Activated CD4-positive, alpha-beta T cell treated with anti-CD3 and anti-CD28 coated beads, Interleukin-2, amount 50 U/mL, for 4 hours (primary cell): ENCODE measurements at regions not wholly inside any gene's neighbourhood (a gene's known extent, or its start where the extent isn't known, plus 50 kb on each side); places are given as distances from the start of the nearest gene placed in this dataset.
"Not testable (repeated sequence)": the region's sequence is repeated elsewhere in the genome, so short reads cannot be mapped to it uniquely, and the experiment has no call there.

Experiments used
- DNase-seq, 2 experiments: peaks; one replicate each; pipeline ENCODE4 v3.0.0-alpha.2; 2020

DNA sequence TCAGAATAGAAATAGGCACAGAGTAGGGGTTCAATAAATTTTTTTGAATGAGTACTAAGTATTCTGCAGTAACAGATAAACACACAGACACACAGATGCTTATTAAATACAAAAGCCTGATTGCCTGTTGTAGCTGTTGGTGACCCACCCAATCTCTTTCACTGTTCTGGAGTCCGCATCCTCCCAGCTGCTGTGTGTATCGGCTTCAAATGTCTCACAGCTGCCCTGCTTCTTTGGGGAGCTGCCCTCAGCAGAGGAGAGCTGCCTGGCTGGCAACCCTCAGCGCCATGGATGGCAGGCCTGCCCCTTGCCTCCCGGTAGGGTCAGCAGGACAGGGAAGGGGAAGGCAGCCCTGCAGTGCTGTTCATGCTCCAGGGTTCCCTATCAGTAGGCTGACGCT lies 50.5 kb upstream of the PRNP start:
- DNase-seq, result no peak

DNA sequence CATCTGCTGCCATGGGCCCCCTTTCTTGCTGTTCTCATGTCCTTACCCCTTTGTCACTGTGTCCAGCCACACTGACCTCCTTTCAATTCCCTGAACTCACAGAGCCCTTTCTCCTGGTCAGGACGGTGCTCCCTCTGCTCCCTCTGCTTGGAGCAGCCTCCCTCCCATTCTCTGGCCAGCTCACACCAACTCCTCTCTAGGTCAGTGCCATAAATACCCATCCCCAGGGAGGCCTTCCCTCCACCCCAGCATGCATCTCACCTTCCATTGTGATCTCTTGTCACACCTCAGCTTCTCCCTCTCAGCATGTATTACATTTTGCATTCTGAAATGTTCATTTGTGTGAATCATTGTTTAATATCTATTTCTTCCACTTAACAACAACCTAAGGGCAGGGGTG lies 50.9 kb upstream of the PRNP start:
- no peak for DNase-seq

DNA sequence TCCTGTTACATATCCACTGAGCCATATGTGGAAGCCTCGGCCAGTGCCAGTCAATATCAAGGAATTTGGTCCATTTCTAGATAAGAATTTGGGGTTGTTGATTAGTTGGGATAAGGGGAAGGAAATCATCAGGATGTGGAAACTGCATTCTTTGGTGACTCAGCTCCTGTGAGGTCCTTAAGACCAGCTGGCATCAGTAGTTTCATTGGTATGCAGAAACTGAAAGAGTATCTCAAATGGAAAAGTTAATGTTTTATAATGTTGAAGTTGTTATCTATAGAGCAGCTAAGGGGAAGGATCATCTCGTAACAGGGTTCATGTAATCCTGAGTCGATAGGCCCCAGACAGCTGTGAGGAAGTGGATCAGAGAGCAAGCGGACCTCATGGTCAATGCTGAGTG lies 52.5 kb upstream of the PRNP start:
- no peak for DNase-seq

DNA sequence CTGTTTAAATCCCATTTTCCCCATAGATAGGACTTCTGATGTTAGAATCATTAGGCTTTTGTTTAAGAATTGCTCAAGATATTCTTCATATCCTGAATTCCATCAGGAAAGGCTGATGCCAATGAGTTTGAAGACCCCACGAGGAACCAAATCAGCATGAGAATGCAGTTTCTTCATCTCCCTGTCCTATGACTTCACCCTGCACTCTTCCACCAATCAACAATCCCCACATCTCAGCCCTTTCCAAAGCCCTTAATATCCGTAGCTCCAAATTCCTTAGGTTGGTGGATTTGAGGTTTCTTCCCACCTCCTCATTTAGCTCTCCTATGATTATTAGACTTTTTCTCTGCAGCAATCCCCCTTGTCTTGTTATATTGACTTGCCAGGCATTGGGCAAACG lies 52.9 kb upstream of the PRNP start:
- DNase-seq, result no peak

DNA sequence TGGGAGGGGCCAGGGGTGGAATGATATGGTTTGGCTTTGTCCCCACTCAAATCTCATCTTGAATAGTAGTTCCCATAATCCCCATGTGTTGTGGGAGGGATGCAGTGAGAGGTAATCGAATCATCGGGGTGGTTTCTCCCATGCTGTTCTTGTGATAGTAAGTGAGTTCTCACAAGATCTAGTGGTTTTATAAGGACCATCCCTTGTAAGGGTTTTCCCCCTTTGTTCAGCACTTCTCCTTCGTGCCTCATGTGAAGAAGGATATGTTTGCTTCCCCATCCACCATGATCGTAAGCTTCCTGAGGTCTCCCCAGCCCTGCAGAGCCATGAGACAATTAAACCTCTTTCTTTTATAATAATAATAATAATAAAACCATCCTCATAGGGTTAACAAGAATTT lies 53.4 kb upstream of the PRNP start:
- no peak for DNase-seq

DNA sequence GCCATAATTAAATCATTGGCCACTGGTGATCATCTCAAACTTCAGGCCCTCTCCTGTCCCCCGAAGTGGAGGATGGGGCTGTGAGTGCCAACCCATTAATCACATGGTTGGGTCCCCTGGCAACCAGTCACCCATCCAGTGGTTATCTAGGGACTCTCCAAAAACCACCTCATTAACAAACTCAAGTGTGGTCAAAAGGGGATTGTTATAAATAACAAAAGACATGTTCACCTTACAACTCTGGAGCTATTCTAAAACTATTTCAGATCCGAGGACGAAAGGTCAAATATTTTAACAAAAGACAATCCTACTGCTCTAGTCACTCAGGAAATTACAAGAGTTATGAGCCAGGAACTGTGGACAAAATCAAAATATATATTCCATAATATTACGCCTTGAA lies 60.0 kb upstream of the PRNP start:
- no peak for DNase-seq

DNA sequence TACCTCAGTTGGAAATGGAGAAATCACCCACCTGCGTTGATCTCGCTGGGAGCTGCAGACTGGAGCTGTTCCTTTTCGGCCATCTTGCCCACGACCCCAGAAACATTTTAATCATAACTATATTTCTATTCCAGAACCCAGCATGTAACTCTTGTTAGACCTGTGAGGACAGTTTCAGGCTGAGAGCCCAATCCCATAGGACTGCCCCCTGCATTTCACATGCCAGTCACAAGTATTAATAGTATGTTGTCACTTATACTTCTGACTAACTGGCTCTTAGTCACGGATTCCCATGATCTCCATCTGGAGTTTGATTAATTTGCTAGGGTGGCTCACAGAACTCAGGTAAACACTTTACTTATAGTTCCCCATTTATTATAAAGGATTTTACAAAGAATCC lies 60.6 kb upstream of the PRNP start:
- DNase-seq, result no peak

DNA sequence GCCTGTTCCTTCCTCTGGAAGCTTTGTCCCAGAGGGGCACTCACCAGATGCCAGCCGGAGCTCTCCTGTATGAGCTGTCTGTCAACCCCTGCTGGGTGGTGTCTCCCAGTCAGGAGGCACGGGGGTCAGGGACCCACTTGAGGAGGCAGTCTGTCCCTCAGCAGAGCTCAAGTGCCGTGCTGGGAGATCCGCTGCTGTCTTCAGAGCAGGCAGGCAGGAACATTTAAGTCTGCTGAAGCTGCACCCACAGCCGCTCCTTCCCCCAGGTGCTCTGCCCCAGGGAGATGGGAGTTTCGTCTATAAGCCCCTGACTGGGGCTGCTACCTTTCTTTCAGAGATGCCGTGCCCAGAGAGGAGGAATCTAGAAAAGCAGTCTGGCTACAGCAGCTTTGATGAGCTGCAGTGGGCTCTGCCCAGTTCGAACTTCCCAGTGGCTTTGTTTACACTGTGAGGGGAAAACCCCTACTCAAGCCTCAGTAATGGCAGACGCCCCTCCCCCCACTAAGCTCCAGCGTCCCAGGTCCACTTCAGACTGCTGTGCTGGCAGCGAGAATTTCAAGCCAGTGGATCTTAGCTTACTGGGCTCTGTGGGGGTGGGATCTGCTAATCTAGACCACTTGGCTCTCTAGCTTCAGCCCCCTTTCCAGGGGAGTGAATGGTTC lies 61.5 kb upstream of the PRNP start:
- DNase-seq, result not testable (repeated sequence)

DNA sequence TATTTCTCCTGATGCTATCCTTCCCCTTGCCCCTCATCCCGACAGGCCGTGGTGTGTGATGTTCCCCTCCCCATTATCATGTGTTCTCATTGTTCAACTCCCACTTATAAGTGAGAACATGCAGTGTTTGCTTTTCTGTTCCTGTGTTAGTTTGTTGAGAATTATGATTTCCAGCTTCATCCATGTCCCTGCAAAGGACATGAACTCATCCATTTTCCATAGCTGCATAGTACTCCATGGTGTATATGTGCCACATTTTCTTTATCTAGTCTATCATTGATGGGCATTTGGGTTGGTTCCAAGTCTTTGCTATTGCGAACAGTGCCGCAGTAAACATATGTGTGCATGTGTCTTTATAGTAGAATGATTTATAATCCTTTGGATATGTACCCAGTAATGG lies 67.1 kb upstream of the PRNP start:
- not testable (repeated sequence) for DNase-seq

DNA sequence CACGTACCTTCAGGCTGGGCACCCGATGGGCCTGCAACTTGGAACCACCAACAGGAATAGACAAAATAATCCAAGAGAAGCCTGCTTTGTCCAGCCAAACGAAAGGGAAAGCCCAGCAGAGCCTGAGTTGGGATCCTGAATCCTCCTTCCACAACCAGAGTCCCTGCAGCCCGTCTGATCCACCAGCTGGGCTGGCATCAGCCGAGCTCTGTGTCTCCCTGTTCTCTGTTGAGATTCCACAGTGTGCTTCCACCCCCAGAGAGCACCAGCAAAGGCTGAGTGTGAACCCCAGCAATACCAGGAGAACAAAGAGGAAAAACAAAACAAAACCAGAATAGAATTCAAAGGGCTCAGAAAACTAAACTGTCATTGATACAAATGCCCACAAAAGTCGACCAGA lies 68.8 kb upstream of the PRNP start:
- no peak for DNase-seq

DNA sequence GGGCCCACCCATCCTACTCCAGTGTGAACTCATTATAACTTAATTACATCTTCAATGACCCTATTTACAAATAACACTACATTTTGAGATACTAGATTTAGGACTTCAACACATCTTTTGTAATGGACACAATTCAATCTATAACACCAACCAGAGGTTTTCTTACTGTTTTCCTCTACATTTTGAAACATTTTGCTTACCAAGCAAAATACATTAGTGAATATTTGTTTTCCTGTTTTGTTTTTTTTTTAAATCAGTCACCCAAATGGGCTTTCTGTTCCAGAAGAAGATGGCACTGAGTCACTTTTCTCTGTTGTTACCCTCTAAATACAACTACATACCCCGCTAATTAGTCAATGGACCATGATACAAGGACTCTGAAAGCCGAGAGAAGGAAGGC lies 69.2 kb upstream of the PRNP start:
- DNase-seq, result no peak

DNA sequence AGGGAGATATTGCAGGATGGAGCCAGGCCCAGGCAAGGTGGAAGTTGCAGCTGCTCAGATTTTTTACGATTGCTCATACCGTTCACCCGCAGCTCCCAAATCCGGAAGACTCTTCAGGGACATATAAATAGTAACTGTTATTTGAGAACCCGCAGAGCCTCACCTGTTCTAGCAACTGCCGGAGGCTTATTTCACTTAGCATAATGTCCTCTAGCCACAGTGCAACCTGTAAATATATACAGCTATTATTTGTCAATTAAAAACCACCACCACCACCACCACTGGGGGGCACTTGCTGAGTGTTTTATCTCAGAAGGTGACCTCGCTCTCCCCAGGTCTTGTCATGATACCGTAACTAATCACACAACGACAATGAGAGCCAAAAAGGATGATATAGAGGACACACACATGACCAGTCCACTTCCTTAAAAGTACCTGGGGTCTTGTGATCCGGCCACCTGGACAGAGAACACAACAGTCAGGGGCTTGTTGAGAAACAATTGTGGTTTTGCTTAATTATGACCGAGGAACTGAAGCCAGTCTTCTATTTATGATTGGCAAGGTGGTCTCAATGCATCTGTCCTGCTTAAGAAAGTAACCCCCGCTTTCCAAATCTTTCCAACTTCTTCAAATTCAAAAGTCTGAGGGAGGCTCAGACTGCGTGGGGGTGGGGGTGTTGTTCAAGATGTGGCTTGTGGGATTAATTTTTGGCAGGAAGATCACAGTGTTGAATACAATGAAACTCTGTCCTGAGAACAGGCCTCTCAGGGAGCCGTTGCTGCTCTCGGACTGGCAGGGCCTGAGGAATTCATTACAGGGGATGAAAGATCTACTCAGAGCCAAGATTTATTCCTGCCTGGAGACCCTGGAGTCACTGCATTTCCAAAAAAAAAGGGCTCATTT lies 72.3 kb upstream of the PRNP start:
- DNase-seq, result peak; percentile 78 to 79

DNA sequence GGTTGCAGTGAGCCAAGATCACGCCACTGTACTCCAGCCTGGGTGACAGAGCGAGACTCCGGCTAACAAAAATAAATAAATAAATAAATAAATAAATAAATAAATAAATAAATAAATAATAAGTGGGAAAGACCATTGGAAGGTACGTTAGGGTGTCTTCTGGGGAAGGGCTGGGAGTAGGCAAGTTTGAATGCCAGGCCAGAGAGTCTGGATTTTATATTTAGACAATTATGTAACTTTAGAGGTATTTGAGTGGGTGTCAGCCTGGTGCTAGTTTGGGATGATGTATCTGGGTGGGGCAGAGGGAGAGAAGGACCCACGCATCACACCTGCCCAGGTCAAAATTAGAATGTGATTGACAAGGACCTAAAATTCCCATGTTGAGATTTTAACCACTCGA lies 73.1 kb upstream of the PRNP start:
- DNase-seq, result no peak

DNA sequence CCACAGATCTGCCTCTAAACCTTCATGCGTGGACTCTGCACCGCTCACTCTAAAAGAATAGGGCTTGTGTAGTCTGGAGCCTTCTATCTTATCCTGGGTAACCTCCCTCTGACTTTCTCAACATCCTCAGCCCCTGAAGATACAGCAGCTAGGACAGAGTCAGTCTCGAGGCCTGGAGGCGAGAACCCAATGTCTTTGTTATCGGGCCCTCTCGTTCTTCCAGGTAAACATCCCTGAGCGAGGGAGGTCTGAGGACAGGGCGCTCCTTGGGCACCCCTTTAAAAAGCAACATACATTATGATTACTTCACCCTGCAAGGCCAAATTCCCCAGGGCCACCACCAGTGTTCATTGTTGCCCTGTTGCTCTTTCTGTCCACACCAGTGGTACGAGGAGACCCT lies 75.4 kb upstream of the PRNP start:
- DNase-seq, result no peak

DNA sequence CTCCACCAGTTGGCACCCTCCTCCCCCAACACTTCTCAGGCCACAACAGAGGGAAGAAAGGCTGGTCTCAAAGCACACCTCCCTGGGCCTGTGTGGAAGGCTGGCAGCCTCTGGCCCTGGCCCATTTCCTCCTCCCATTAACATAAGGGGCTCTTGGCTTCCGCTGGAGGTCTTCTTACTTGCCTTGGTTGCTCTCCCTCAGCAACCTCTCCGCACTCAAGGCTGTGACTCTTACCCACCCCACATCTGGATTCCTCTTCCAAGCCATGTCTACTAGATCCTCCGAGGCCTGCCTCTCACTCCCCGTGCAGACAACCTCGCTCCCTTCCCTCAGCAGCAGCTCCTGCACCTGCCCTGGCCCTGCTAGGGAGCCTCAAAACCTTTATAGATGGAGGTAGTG lies 76.7 kb upstream of the PRNP start:
- DNase-seq, result no peak

DNA sequence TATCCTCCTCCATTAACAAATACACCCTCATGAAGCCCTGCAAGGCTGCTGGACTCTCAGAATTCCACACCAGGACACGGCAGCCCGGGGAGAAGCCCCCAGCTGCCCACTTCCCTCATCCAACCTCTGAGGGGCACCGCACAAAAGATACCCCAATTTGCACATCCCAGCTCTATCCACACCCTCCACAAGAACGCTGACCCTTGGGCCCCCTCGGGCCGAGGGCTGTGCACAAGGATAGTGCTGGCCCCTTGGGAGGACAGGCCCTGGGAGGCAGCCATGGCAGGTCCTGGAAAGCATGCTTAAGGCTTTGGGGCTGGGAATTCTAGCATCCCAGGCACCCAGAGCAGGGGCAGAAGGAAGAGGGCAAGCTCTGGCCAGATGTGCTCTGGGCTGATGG lies 77.4 kb upstream of the PRNP start:
- no peak for DNase-seq

DNA sequence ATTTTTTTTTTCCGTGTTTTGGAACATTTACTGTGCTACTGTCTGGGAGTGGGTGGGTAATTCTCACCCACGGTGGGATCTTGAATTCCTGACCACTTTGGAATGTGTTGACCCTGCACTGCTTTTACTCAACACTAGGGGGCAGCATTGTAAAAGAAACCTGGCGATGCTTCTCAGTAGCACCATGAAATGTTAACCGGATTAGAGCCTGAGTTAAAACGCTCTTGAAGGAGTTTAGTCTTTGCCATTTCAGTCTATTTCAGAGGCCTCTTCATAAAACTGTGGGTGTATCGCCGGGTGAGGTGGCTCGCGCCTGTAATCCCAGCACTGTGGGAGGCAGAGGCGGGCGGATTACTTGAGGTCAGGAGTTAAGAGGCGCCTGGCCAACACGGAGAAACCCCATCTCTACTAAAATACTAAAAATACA lies 79.0 kb upstream of the PRNP start:
- DNase-seq, result peak; percentile 42 to 46

DNA sequence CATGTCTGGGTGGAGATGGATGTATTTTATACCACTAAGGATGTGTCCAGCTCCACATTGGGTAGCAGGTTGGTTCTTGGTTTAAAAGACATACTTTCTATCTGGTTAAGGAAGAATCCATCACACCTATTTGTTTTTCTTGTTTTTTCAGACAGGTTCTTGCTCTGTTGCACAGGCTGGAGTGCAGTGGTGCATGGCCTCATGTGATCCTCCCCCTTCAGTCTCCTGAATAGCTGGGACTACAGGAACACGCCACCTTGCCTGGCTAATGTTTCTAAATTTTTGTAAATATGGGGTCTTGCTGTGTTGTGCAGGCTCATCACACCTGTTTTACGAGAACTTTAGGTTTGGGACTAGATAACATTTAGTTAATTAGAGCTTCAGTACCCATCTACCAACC lies 80.2 kb upstream of the PRNP start:
- no peak for DNase-seq

DNA sequence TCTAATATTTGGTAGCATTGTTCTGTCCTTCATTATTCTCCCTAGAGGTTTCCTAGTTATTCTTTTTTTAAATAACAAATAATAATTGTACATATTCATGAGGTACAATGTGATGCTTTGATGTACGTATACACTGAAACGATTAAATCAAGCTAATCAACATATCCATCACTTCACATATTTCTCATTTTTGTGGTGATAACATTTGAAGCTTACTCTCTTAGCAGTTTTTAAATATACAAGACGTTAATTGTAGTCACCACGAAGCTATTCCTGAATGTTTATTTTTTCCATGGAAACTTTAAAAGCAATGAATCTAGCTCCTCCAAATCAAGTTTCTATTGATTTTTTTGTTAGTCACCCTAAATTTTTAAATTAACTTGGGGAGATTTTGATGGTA lies 81.1 kb upstream of the PRNP start:
- DNase-seq, result no peak

DNA sequence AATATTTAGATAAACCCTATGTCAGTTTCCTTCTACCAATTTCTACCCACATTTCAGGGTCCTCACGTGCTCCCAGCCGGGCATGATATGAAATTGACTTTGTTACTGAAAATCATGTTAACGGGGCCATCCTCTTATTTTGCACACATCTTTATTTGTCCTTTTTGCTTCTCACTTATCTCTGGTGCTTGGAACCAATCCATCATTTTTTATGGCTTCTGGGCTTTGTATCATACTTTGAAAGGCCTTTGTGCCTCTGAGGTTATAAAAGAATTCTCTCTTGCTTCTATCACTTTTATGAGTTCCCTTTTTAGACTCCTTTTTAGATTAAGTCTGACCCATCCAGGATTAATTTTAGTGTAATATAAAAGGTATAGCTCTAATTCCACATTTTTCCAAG lies 81.7 kb upstream of the PRNP start:
- DNase-seq, result no peak

DNA sequence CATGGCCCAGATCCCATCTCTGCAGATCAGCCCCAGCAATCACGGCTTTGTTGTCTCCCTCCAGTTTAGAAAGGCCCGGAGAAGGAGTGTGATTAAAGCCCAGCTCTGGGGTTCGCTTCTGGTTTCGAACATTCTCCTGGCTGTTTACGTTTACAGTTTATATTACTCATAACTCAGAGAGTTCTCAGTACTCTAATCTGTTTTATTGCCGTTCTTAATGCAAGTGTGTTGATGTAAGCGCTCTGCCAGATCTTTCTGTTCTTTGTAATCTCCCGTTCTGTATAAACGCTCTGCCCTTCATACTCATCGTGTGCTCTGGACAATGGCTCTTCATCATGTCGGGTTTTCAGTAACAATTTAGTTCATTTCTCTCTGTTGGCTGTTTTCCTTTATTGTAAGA lies 82.5 kb upstream of the PRNP start:
- DNase-seq, result no peak

DNA sequence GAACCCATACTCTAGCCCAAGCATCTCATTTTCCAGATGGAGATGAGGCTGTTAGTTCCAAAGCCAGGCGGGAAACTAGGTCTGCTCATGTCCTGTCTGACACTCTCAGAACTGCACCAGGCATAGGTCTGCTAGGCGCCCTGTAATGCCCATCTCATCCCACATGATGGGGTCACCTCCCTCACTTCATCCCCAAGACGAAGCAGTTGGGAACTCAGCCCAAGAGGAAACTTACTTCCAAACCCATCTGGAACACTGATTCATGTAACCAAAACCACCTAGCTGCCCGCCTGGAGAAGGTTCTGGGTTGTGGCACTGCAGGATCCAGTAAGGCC lies 84.0 kb upstream of the PRNP start:
- DNase-seq, result no peak

DNA sequence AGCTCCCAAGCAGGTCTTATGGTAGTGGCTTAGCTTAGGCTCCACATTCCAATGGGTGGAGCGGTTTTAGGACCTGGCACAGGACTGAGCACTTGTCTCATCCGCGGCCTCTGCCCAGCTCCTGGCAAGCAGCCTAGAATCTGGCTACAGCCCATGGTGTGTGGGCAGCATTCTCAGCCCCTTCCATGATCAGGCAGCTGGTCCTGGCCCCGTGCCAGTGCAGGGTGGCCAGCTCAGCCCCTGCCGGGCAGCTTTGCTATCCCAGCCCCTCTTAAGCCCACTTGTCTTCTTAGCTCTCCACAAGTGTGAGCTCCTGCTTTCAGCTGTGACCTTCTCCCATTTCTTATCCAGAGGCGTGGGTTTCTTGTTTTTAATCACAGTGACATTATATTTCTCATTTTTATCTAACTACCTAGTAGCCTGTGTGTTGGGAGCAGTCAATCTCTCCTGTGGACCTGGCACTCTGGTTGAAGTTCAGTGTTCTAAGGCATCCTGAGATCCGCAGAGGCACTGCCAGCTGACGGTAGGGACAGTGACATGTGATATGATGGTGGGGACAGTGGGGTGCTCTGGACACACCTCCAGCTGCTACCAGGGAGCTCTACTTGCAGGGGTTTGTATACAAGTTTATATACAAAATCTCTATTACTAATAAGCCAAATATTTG lies 84.5 kb upstream of the PRNP start:
- no peak for DNase-seq

DNA sequence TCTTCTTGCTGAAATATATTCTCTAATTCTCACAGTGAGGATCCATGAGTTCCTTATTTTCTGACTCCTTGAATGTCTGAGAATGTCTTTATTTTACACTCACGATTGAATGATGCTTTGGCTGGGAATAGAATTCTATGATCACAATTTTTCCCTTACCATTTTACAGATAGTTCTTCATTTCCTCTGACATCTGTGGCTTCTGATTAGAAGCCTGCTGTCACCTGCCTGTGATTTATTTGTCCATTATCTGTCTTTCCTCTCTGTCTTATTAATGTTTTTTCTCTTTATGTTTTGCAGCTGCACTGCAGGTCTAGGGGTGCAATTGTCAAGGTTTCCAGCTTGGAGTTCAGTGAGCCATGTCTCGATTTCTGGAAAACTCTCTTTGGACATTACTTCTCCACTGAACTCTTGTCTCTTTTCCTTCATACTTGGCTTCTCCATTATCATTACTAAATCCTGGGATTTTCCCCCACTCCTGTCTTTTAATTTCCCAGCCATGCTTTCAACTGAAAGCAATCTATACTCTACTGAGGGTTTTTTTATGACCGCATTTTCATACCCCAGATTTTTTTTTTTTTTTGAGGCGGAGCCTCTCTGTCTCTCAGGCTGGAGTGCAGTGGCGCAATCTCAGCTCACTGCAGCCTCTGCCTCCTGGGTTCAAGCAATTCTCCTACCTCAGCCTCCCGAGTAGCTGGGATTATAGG lies 85.8 kb upstream of the PRNP start:
- DNase-seq, result no peak
